IPS-18a (cell line): ENCODE measurements at regions not wholly inside any gene's neighbourhood (a gene's known extent, or its start where the extent isn't known, plus 50 kb on each side); places are given as distances from the start of the nearest gene placed in this dataset.
"Not testable (repeated sequence)": the region's sequence is repeated elsewhere in the genome, so short reads cannot be mapped to it uniquely, and the experiment has no call there.

Source experiments
- H3K27ac ChIP-seq: one replicate; pipeline ENCODE4 v1.5.1; 2013; ENCODE audit warnings: low read length
- H3K27me3 ChIP-seq: one replicate; pipeline ENCODE4 v1.6.1; 2013; ENCODE audit warnings: mild to moderate bottlenecking, low read length; ENCODE audit not compliant: control insufficient read depth, insufficient read depth
- H3K36me3 ChIP-seq: one replicate; pipeline ENCODE4 v1.6.1; 2013; ENCODE audit warnings: low read depth, low read length; ENCODE audit not compliant: control insufficient read depth
- H3K4me1 ChIP-seq: one replicate; pipeline ENCODE4 v1.6.1; 2013; ENCODE audit warnings: low read depth, low read length; ENCODE audit not compliant: control insufficient read depth
- H3K4me3 ChIP-seq: one replicate; pipeline ENCODE4 v1.5.1; 2013; ENCODE audit warnings: low read length
- H3K9ac ChIP-seq: one replicate; pipeline ENCODE4 v1.6.1; 2013; ENCODE audit warnings: mild to moderate bottlenecking, low read length, moderate library complexity
- H3K9me3 ChIP-seq: one replicate; pipeline ENCODE4 v1.6.1; 2013; ENCODE audit warnings: low read depth, low read length; ENCODE audit not compliant: control insufficient read depth

- H3K36me3 ChIP-seq: no peaks in the 10 kb centered on the region
- no peaks in the 10 kb centered on the region for H3K9me3 ChIP-seq
- no peak overlapping the region for H3K9ac ChIP-seq
- H3K4me3 ChIP-seq: no peak overlapping the region
- H3K4me1 ChIP-seq: peaks cover 9% of the 10 kb centered on the region
- no peaks in the 10 kb centered on the region for H3K27me3 ChIP-seq
- no peak overlapping the region for H3K27ac ChIP-seq
Measured at GRCh38 chr10:61039868-61040267, 95.9 kb upstream of the RHOBTB1 start.

GRCh38 chr10:61037261-61037830 lies 93.4 kb upstream of the RHOBTB1 start:
- not testable (repeated sequence) for H3K36me3 ChIP-seq, H3K4me1 ChIP-seq, H3K9me3 ChIP-seq, H3K27ac ChIP-seq, H3K4me3 ChIP-seq, H3K9ac ChIP-seq, H3K27me3 ChIP-seq

- H3K9me3 ChIP-seq, H3K4me1 ChIP-seq, H3K27ac ChIP-seq, H3K36me3 ChIP-seq, H3K4me3 ChIP-seq, H3K9ac ChIP-seq, H3K27me3 ChIP-seq: not testable (repeated sequence)
Measured at GRCh38 chr10:61036148-61036547, 92.2 kb upstream of the RHOBTB1 start.

- H3K4me3 ChIP-seq: no peak overlapping the region
- H3K4me1 ChIP-seq: peaks cover 9% of the 10 kb centered on the region
- H3K27ac ChIP-seq: no peak overlapping the region
- no peaks in the 10 kb centered on the region for H3K9me3 ChIP-seq
- no peaks in the 10 kb centered on the region for H3K36me3 ChIP-seq
- no peak overlapping the region for H3K9ac ChIP-seq
- no peaks in the 10 kb centered on the region for H3K27me3 ChIP-seq
Measured at GRCh38 chr10:61031341-61031740, 87.4 kb upstream of the RHOBTB1 start.

- no peaks in the 10 kb centered on the region for H3K9me3 ChIP-seq
- H3K27me3 ChIP-seq: no peaks in the 10 kb centered on the region
- H3K36me3 ChIP-seq: no peaks in the 10 kb centered on the region
- H3K27ac ChIP-seq: no peak overlapping the region
- no peaks in the 10 kb centered on the region for H3K4me1 ChIP-seq
- no peak overlapping the region for H3K9ac ChIP-seq
- no peak overlapping the region for H3K4me3 ChIP-seq
Measured at GRCh38 chr10:61029411-61029810, 85.4 kb upstream of the RHOBTB1 start.

GRCh38 chr10:61028861-61029361 lies 84.9 kb upstream of the RHOBTB1 start:
- Histone ChIP-seq H3K9ac (no peak overlapping the region), H3K4me1 (no peaks in the 10 kb centered on the region), H3K27me3 (no peaks in the 10 kb centered on the region), H3K4me3 (no peak overlapping the region), H3K27ac (no peak overlapping the region), H3K36me3 (no peaks in the 10 kb centered on the region), H3K9me3 (no peaks in the 10 kb centered on the region)

- Histone ChIP-seq H3K9ac (no peak overlapping the region), H3K27me3 (no peaks in the 10 kb centered on the region), H3K9me3 (no peaks in the 10 kb centered on the region), H3K36me3 (no peaks in the 10 kb centered on the region), H3K27ac (no peak overlapping the region), H3K4me3 (no peak overlapping the region), H3K4me1 (no peaks in the 10 kb centered on the region)
Measured at GRCh38 chr10:61024856-61025201, 80.8 kb upstream of the RHOBTB1 start.

GRCh38 chr10:61024151-61024855 lies 80.3 kb upstream of the RHOBTB1 start:
- H3K27ac ChIP-seq: no peak overlapping the region
- H3K27me3 ChIP-seq: no peaks in the 10 kb centered on the region
- H3K9ac ChIP-seq: no peak overlapping the region
- no peaks in the 10 kb centered on the region for H3K4me1 ChIP-seq
- no peak overlapping the region for H3K4me3 ChIP-seq
- no peaks in the 10 kb centered on the region for H3K9me3 ChIP-seq
- no peaks in the 10 kb centered on the region for H3K36me3 ChIP-seq

- Histone ChIP-seq H3K4me1 (no peaks in the 10 kb centered on the region), H3K36me3 (no peaks in the 10 kb centered on the region), H3K27ac (no peak overlapping the region), H3K9me3 (no peaks in the 10 kb centered on the region), H3K4me3 (no peak overlapping the region), H3K9ac (no peak overlapping the region), H3K27me3 (no peaks in the 10 kb centered on the region)
Measured at GRCh38 chr10:61023053-61023452, 79.1 kb upstream of the RHOBTB1 start.

GRCh38 chr10:61021926-61022325 lies 77.9 kb upstream of the RHOBTB1 start:
- Histone ChIP-seq H3K9ac (no peak overlapping the region), H3K4me3 (no peak overlapping the region), H3K9me3 (no peaks in the 10 kb centered on the region), H3K27me3 (no peaks in the 10 kb centered on the region), H3K4me1 (no peaks in the 10 kb centered on the region), H3K27ac (no peak overlapping the region), H3K36me3 (no peaks in the 10 kb centered on the region)

GRCh38 chr10:61020420-61021158 lies 76.6 kb upstream of the RHOBTB1 start:
- H3K27ac ChIP-seq: no peak overlapping the region
- H3K36me3 ChIP-seq: no peaks in the 10 kb centered on the region
- no peak overlapping the region for H3K4me3 ChIP-seq
- no peaks in the 10 kb centered on the region for H3K9me3 ChIP-seq
- no peaks in the 10 kb centered on the region for H3K27me3 ChIP-seq
- H3K9ac ChIP-seq: no peak overlapping the region
- no peaks in the 10 kb centered on the region for H3K4me1 ChIP-seq

- no peaks in the 10 kb centered on the region for H3K4me1 ChIP-seq
- H3K27me3 ChIP-seq: no peaks in the 10 kb centered on the region
- H3K27ac ChIP-seq: no peak overlapping the region
- H3K9ac ChIP-seq: no peak overlapping the region
- H3K36me3 ChIP-seq: no peaks in the 10 kb centered on the region
- no peaks in the 10 kb centered on the region for H3K9me3 ChIP-seq
- no peak overlapping the region for H3K4me3 ChIP-seq
Measured at GRCh38 chr10:61018146-61018545, 74.2 kb upstream of the RHOBTB1 start.
